ENCODE measurements at regions not wholly inside any gene's neighbourhood (a gene's known extent, or its start where the extent isn't known, plus 50 kb on each side); places are given as distances from the start of the nearest gene placed in this dataset.

DNA sequence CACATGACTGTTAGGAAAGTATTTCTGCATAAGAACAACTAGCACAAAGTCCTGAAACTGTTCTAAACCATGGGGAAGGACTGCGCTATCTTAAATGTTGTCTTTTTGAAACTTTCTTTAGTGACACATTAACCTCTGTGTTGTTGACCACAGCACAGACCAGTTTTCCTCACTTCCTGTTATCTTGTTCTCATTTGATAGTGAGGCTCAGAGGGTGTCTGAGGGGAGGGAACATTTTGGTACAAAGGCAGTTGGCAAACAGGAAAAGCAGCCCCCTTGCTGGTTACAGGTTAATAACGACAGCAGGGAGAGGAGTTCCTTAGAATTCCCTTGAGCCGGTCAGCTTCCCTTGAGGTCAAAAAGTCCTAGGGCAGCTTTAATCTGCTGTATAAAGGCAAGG, 143.5 kb upstream of the BMP2 start (continued):
- TF ChIP-seq, protein P1, sequence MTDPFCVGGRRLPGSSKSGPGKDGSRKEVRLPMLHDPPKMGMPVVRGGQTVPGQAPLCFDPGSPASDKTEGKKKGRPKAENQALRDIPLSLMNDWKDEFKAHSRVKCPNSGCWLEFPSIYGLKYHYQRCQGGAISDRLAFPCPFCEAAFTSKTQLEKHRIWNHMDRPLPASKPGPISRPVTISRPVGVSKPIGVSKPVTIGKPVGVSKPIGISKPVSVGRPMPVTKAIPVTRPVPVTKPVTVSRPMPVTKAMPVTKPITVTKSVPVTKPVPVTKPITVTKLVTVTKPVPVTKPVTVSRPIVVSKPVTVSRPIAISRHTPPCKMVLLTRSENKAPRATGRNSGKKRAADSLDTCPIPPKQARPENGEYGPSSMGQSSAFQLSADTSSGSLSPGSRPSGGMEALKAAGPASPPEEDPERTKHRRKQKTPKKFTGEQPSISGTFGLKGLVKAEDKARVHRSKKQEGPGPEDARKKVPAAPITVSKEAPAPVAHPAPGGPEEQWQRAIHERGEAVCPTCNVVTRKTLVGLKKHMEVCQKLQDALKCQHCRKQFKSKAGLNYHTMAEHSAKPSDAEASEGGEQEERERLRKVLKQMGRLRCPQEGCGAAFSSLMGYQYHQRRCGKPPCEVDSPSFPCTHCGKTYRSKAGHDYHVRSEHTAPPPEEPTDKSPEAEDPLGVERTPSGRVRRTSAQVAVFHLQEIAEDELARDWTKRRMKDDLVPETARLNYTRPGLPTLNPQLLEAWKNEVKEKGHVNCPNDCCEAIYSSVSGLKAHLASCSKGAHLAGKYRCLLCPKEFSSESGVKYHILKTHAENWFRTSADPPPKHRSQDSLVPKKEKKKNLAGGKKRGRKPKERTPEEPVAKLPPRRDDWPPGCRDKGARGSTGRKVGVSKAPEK (CRISPR knock-in tag; IDR thresholded peaks at IDR 0.05; ENCODE audit: borderline replicate concordance): no peak
- TF ChIP-seq FOXP1 (IDR thresholded peaks at IDR 0.05) (no peak), FOXP1 (CRISPR knock-in tag; IDR thresholded peaks at IDR 0.05) (peak; percentile 84), ZNF350 (CRISPR knock-in tag; IDR thresholded peaks at IDR 0.05; ENCODE audit: borderline replicate concordance, low read depth) (no peak), TIGD3 (CRISPR knock-in tag; IDR thresholded peaks at IDR 0.05; ENCODE audit: borderline replicate concordance) (no peak), SYNCRIP (IDR thresholded peaks at IDR 0.05; ENCODE audit: insufficient read depth, low read depth, low read length) (no peak), KLF11 (CRISPR knock-in tag; IDR thresholded peaks at IDR 0.05) (no peak), ZNF296 (CRISPR knock-in tag; conservative IDR thresholded peaks at IDR 0.05) (no peak), GTF2F1 (IDR thresholded peaks at IDR 0.05; ENCODE audit: low read length) (no peak), SOX13 (IDR thresholded peaks at IDR 0.05) (no peak), SOX13 (CRISPR knock-in tag; conservative IDR thresholded peaks at IDR 0.05 in 1 of 2, IDR thresholded peaks at IDR 0.05 in 1 of 2) (peak in 1 of 2 experiments; percentile 29; a peak in 1 of 4 replicates), HES4 (CRISPR knock-in tag; IDR thresholded peaks at IDR 0.05; ENCODE audit: borderline replicate concordance) (no peak), FOXK1 (CRISPR knock-in tag; IDR thresholded peaks at IDR 0.05; ENCODE audit: borderline replicate concordance, low read depth) (0 out of 2 replicates have a peak, but pooled peaks have one; percentile 33), ATF1 (CRISPR knock-in tag; IDR thresholded peaks at IDR 0.05) (no peak), ZNF44 (CRISPR knock-in tag; IDR thresholded peaks at IDR 0.05) (no peak), GABPA (IDR thresholded peaks at IDR 0.05; ENCODE audit: low read depth, low read length) (no peak), GABPA (CRISPR knock-in tag; IDR thresholded peaks at IDR 0.05; ENCODE audit: low read depth) (peak; percentile 90), ZNF674 (CRISPR knock-in tag; IDR thresholded peaks at IDR 0.05; ENCODE audit: low read depth) (no peak), SP140L (CRISPR knock-in tag; IDR thresholded peaks at IDR 0.05; ENCODE audit: borderline replicate concordance) (no peak), NCOA1 (CRISPR knock-in tag; IDR thresholded peaks at IDR 0.05) (no peak), KLF13 (CRISPR knock-in tag; IDR thresholded peaks at IDR 0.05) (no peak)
- TF ChIP-seq, protein P2, sequence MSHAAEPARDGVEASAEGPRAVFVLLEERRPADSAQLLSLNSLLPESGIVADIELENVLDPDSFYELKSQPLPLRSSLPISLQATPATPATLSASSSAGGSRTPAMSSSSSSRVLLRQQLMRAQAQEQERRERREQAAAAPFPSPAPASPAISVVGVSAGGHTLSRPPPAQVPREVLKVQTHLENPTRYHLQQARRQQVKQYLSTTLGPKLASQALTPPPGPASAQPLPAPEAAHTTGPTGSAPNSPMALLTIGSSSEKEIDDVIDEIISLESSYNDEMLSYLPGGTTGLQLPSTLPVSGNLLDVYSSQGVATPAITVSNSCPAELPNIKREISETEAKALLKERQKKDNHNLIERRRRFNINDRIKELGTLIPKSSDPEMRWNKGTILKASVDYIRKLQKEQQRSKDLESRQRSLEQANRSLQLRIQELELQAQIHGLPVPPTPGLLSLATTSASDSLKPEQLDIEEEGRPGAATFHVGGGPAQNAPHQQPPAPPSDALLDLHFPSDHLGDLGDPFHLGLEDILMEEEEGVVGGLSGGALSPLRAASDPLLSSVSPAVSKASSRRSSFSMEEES (CRISPR knock-in tag; IDR thresholded peaks at IDR 0.05): no peak
- TF ChIP-seq, protein P3, sequence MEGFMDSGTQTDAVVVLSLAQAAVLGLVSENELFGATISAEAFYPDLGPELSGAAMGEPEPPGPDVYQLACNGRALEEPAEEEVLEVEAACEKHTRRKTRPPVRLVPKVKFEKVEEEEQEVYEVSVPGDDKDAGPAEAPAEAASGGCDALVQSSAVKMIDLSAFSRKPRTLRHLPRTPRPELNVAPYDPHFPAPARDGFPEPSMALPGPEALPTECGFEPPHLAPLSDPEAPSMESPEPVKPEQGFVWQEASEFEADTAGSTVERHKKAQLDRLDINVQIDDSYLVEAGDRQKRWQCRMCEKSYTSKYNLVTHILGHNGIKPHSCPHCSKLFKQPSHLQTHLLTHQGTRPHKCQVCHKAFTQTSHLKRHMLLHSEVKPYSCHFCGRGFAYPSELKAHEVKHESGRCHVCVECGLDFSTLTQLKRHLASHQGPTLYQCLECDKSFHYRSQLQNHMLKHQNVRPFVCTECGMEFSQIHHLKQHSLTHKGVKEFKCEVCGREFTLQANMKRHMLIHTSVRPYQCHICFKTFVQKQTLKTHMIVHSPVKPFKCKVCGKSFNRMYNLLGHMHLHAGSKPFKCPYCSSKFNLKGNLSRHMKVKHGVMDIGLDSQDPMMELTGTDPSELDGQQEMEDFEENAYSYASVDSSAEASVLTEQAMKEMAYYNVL (CRISPR knock-in tag; IDR thresholded peaks at IDR 0.05; ENCODE audit: borderline replicate concordance): no peak
- TF ChIP-seq, protein P4, sequence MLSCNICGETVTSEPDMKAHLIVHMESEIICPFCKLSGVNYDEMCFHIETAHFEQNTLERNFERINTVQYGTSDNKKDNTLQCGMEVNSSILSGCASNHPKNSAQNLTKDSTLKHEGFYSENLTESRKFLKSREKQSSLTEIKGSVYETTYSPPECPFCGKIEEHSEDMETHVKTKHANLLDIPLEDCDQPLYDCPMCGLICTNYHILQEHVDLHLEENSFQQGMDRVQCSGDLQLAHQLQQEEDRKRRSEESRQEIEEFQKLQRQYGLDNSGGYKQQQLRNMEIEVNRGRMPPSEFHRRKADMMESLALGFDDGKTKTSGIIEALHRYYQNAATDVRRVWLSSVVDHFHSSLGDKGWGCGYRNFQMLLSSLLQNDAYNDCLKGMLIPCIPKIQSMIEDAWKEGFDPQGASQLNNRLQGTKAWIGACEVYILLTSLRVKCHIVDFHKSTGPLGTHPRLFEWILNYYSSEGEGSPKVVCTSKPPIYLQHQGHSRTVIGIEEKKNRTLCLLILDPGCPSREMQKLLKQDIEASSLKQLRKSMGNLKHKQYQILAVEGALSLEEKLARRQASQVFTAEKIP (CRISPR knock-in tag; IDR thresholded peaks at IDR 0.05; ENCODE audit: borderline replicate concordance): no peak
